ENCODE measurements at regions not wholly inside any gene's neighbourhood (a gene's known extent, or its start where the extent isn't known, plus 50 kb on each side); places are given as distances from the start of the nearest gene placed in this dataset.

DNA sequence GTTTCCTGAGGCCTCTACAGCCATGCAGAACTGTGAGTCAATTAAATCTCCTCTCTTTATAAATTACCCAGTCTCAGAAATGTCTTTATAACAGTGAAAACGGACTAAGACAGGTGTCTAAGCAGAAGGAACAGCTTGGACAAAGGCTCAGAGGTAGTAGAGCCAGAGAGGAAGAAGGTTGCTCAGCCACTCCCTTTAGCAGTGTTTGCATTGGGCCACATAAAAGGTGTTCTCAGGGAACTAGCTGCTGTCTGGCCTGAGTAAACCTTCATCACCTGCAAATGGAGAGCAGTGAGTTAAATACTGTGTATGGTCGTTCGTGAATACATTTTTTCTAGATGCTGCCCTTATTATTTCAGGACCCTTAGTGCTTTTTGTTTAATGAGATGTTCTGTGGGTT is 383.4 kb downstream of the EFNB2 start:
- TF ChIP-seq RNF2 (IDR thresholded peaks at IDR 0.05; ENCODE audit: borderline replicate concordance, low read depth, low read length, missing control alignments, poor library complexity, severe bottlenecking) (no peak), EZH2 (IDR thresholded peaks at IDR 0.05; ENCODE audit: low read depth, low read length, severe bottlenecking) (no peak), POLR2AphosphoS5 (IDR thresholded peaks at IDR 0.05; ENCODE audit: low read depth, low read length) (no peak), PHF8 (conservative IDR thresholded peaks at IDR 0.05; ENCODE audit: low read depth, low read length) (no peak), SP1 (IDR thresholded peaks at IDR 0.05; ENCODE audit: low read depth, low read length) (no peak)
- TF ChIP-seq, protein P1, sequence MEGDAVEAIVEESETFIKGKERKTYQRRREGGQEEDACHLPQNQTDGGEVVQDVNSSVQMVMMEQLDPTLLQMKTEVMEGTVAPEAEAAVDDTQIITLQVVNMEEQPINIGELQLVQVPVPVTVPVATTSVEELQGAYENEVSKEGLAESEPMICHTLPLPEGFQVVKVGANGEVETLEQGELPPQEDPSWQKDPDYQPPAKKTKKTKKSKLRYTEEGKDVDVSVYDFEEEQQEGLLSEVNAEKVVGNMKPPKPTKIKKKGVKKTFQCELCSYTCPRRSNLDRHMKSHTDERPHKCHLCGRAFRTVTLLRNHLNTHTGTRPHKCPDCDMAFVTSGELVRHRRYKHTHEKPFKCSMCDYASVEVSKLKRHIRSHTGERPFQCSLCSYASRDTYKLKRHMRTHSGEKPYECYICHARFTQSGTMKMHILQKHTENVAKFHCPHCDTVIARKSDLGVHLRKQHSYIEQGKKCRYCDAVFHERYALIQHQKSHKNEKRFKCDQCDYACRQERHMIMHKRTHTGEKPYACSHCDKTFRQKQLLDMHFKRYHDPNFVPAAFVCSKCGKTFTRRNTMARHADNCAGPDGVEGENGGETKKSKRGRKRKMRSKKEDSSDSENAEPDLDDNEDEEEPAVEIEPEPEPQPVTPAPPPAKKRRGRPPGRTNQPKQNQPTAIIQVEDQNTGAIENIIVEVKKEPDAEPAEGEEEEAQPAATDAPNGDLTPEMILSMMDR (IDR thresholded peaks at IDR 0.05; ENCODE audit: control extremely low read depth in 1 of 3, insufficient read depth in 1 of 3, low read depth in 1 of 3, low read length in 3 of 3) = no peak
